ENCODE measurements at regions not wholly inside any gene's neighbourhood (a gene's known extent, or its start where the extent isn't known, plus 50 kb on each side); places are given as distances from the start of the nearest gene placed in this dataset.

DNA sequence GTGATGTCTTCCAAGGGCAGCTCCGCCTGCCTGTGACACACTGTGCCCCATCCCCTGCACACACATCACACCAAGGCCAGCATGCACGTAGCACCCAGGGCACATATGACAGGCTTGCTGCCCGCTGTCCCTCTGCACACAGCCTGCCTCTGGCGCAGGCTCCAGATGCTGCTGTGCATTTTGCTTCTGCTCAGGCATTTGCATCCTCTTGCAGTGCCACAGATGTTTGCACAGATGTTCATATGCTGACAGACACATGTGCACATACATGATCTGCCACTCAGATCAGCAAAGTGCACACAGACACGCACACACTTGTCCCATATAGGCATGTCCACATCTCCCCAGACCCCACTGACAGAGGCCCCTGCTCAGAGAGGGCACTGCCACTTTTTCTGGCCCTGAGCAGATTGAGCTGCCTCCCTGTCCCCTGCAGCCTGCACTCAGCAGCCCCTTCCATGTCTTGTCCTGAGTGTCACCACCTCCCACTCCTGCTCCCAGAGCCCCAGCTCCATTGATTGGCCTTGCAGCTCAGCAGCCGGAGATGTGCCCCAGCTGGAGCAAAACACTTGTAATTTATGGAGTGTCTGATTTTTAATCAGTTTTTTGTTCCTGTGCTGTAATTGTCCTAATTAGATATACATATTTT is 115.1 kb upstream of the RPL38 start:
- peak; percentile 59 for DNase-seq

DNA sequence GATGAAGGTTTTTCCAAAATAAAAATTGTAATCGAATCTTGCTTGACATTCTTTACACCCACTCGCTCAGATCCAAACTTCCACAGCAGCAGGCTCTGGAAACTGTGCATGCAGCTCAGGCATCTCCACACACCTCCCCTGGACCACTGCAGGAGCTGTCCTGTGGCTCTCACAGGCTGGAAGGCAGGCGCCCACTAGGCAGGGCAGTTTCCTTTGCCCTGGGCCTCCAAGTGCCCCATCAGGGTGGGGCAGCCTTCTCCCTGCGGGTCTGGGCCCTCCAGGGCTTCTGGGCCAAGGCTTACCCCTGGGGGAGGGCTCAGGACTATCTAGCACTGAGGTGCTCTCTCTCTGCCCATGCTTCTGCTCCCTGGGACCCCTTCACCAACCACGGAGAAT is 114.5 kb upstream of the RPL38 start:
- no peak for DNase-seq

DNA sequence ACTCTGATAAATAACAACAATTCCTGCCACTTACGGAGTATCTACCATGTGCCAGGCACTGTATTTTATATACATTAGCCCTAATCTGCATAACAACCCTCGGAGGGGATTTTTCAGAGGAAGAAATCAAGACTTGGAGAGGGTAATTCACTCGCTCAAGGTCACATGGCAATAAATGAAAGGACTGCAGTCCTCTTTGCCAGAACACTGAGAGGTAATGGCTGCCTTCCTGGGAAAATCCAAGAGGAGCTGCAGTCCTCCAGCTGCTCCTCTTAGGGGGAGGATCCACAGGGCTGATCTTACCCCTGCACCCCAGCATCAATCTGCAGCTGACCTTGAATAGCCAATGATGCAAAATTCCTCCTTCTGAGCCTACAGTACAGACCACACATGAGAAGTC is 114.1 kb upstream of the RPL38 start:
- no peak for DNase-seq

DNA sequence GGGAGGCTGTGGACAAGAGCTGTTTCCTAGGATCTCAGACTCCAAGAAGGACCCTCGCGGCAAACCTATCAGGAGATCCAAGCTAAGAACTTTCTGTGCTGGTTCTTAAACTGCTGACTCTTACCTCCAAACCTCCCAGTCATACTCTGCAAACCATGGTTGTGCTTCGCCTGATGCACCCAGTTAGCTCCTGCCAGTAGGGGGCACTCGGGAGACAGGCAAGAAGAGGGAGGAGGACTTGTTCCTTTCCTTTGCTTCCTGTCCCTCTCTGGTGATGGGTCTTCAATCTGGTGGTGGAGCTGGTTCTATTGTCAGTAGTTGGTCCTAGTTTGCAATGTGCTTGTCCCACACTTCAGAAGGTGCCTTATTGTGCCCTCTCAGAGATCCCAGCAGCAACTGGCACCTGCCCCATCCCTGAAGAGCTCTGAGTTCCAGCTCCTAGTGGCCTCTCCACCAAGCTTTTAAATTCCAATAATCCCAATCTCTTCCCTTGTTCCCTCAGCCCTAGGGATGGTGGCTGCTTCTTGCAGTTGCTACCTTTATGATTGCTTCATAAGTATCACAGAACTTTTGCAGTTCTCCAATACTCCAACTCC is 113.5 kb upstream of the RPL38 start:
- peak; percentile 43 for DNase-seq

DNA sequence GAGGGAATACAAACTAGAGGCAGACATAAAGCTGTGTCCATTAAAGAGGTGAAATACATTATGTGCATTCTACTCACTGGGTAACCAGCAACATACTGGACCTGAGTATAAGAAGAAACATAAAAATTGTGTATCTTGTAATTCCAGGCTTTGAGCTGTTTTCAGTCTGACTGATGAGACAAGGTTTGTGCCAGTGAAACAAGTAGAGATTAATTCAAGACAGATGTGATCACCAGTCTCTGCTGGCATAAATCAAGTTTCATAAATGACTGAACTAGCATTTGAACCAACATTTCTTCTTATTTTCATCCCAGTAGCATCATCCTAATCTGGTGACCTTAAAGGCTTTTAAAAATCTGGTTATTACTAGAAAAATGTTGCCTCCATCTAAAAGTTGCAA is 108.8 kb upstream of the RPL38 start:
- DNase-seq = no peak

DNA sequence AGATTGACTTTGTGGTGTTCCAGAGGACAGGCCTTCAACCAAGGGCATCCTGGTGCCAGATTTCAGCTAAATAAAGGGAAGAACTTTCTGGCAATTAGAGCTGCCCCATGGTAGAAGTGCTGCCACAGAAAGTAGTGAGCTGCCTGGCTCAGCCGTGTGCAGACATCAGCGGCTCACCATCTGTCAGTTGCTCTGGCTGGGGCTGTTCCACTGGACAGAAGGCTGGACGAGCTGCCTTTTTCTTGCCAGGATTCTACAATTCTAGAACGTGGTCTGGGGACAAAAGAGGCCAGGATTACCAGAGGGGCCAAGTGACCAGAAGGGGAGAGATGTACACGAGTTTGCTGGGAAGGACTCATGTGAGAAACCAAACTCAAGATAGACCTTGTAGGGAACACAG is 107.0 kb upstream of the RPL38 start:
- no peak for DNase-seq

DNA sequence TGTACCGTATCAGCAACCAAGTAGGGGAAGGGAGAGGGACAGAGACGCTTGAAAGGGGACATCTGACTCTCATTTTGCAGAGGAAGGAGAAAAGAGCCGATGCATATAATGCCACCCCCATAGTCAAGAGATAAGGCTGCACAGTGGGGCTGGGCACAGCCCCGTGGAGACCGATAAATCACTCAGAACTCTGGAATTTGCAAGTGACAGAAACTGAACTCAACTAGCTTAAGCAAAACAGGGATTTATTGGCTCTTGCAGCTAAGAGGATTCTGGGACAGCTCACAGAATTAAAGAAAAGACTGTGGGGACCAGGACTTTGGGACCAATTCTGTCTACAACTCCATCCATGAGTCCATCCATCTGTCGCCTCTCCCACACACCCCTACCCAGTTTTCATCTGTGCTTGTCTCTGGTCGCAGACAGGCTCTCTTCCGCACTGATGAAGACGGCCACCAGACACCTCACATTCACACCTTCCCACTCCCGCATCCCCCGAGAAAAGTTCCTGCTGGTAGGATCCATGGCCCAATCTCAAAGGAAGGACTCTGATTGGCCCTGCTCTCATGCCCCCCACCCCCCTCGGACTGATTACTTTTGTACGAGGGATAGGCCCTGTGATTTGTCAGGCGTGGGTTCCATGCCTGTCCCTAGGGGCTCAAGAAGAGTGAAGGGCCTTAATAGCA is 105.9 kb upstream of the RPL38 start:
- no peak for DNase-seq

DNA sequence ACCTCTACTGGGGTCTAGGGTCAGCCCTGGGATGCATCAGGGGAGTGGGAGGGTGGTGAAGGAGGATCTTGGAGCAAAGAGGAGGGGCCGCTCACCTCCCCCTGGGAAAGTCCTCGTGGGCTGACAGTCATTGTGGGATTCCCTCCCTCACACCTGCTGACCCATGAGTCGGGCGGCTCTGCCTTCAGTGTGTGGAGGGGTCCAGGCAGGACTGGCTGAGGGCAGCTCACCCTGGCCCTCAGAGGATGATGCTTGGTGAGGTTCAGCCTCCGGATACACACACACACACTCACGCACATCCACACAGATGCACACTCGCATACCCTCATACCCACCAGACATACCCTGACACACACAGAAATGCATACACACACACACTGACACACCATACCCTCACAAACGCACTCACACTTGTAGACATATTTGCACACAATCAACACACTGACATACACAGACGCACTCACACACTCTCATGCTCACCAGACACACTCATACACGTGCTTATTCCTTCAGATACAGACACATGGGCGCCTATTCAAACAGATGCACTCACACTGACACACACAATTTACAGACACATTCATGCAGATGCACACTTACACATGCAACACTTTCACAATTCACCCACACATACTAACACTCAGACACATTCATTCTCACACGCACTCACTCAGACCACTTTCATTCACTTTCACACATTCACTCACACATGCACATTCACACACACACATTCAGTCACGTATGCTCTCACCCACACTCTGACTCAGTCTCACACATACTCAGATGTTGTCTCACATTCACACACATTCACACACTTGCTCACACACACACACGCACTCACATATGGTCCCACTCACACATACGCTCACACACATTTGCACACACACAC is 105.1 kb upstream of the RPL38 start:
- no peak for DNase-seq

DNA sequence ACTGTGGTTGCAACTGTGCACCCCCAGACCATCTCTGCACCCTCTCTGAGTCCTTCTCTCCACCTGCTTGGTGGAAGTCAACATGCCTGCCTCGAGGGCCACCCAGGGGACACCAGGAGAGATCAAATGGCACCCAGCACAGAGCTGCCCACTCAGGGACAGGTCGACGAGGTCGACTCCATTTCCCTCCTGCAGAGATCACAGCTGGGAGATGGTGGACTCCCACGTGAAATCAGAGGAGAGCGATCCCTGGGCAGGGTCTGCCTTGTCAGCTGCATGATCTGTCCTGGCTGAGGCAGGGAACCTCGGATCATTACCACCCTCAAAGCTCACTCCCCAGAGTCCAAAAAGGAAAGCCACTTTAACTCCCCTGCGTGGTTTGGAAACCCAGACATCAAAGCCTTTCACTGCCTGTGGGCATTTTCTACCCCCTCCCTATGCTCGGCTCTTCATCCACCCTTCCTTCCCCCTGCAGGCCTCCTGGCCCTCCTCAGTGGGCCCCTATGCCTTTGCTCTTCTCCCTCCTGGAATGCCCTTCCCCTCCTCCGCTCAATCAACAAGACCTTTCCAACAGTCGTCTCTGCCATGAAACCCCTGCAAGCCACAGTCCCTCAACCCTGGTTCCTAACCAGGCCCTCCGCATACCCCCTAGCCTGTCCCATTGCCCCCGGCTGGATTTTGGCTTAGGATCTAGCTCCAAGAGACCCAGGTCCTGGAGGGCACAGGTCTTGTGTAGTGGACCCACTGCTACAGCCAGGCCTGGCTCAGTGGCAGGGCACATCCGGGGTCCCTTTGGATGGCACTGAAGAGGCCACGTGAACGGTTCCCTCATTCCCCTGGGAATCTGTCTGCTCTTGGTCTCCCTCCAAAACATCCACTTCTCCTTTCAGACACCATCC is 103.8 kb upstream of the RPL38 start:
- DNase-seq = no peak

DNA sequence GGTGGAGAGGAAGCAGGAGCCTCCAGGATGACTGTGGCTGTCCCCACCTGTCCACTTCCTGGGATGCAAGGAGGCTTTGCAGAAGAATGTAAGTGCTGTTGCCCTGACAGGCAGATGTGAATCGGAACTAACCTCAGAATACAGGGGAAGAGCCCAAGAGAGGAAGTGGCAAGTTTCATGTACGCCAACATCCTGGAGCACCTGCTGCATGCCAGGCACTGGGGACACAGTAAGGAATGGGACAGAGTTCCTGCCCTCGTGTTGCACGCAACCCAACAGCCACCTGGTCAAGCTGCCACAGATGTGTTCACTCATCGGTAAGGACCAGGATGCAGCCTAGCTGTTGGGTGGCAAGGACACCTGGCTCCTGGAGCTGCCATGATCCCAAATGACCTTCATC is 98.6 kb upstream of the RPL38 start:
- no peak for DNase-seq

DNA sequence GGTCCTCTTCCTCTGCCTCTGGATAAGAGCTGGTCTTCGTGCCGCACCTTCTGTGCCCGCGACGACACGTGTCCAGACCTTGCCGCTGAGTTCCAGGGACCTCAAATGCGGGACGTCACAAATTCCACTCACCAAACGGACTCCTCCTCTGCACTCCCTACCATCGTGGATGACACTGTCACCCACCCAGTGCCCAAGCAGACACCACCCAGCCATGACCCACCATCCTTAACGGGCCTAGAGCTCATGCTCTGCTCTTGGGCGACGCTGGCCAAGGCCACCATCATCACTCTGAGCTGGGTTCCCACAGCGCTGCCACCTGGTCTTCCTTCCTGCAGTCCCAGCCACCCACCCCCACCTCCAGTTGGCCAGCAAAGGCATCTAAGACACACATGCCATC is 96.4 kb upstream of the RPL38 start:
- DNase-seq = no peak

DNA sequence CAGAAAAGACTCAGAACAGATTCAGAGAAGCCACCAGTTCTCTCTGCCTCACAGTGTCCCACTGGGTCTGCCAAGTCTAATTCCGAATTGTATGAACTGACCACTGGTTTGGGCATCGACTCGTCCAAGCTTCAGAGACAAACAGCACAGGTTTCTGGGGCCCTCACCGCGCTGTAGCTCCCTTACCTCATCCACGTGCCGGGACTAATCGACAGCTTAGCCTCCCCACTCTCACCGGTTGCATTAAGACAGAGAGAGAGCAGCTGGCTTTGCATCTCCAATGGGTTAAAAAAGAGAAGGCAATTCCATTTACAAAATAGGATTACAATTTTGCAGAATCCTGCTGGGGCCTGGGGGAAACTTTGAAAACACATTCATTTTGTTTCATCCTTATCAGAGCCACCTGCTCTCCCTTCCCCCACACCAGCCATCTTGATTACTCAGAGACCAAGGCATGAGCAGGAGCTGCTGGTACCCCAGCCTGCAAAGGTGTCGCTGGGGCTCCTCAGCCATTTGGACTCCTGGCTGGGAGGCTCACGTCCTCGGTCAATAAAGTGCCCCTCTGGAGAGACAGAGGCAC is 95.3 kb upstream of the RPL38 start:
- DNase-seq = no peak

DNA sequence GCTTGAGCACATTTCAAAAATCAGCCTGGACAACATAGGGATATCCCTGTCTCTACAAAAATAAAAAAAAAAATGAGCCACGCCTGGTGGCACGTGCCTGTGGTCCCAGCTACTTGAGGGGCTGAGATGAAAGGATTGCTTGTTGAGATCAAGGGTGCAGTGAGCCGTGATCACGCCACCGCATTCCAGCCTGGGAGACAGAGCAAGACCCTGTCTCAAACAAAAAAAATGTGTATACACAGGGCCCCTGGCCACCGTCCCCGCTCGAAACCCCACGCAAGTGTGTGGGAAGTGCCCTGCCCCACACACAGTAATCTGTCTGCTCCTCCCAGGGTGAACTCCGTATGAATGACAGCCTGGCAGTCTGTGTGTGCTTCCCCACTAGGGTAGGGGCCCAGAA is 93.0 kb upstream of the RPL38 start:
- DNase-seq = no peak

DNA sequence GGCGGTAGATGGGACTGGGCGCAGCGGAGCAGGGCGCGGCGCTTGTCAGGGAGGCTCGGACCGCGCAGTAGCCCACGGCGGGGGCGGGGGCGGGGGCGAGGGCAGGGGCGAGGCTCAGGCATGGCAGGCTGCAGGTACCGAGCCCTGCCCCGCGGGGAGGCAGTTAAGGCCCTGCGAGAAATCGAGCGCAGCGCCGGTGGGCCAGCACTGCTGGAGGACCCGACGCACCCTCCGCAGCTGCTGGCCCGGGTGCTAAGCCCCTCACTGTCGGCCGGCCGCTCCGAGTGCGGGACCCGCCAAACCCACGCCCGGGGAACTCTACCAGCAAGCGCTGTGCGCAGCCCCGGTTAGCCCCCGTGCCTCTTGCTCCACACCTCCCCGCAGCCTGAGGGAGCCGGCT is 90.2 kb upstream of the RPL38 start:
- no peak for DNase-seq

DNA sequence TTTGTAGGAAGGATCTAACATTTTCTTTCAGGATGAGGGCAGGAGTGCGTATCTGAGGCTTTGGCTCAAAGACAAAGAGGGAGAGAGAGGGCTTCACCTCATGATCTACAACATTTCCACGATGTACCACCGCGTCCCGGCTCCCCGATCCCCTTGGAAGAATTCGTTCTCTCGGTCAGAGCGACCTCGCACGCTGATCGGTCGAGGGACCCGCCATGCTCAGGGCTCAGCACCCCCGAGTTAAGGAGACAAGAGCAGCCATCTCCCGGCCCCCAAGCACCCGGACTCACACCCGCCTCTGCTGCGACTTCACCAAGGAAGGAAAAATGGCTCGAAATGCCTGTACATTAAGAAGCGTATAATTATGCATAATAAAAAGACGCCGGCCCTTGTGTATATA is 89.5 kb upstream of the RPL38 start:
- no peak for DNase-seq

DNA sequence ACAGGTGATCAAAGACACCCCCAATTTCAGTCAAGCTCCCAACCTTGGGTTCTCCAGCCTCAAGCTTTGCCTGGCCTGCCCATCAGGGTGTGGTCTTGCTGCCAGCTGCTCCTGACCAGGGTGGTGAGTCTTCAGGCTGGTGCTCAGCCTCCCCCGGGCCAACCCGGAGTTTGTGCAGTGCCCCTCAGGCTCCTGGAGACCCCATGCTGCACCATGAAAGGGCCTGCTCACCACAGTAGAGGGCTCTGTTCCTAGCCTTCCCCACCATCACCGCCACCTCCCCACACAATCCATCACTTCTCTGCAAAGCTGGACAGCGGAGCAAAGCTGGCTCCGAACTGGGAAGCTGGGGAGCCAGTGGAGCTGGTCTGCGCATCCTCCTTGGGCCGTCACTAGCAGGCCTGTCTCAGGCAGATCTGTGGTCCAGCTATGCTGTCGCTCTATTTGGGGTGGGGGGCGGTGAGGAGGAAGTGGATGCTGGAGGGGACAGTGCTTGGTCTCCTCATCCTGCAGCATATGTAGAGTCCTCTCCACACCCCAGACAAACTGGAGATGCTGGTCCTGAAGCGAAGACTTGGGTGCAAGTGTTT is 88.5 kb upstream of the RPL38 start:
- no peak for DNase-seq

DNA sequence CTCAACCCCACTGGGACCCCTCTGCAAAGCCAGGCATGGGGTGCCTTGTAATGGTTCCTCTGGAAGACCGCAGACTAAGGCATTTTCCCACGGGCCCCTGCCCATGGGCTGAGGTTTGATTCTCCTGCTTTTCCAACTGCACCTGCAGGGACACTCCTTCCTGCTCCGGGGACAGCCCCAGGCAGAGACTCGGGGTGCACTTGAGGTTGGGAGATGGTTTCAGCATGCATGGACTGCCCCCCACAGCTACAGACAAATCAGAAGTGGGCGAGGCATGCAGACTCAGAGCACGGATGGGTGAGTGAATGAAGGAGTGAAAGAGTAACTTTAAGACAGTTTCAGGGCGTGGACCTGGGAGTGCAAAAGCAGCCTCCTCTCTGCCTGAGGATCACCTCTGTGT is 87.9 kb upstream of the RPL38 start:
- DNase-seq = no peak

DNA sequence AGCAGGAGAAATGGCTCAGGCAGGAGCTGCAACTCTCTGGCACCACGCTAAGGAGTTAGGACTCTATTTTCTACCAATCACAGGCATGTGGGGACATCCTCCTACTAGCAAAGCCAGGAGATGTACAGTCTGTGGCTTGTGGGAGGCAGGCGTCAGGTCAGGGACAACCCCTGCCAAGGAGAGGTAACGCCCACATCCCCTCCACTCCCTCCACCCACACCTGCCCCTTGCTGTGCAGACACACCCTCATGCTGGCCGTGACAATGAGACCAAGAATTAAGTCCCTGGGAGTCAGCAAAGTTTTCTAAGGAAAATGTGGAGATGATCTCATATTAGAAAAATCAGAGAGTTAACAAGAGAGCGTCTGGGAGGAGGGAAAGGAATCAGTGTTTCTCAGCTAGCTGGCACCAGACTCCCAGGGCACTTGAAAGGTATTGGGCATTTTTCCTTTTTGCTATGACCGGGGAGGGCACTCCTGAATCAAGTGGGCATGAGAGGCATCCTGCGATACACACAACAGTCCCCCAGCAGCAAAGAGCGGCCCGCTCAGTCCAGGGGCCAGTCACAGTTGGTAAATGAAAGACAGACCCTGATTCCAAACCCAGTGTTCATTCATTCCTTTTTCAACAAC is 87.3 kb upstream of the RPL38 start:
- DNase-seq = peak; percentile 40

DNA sequence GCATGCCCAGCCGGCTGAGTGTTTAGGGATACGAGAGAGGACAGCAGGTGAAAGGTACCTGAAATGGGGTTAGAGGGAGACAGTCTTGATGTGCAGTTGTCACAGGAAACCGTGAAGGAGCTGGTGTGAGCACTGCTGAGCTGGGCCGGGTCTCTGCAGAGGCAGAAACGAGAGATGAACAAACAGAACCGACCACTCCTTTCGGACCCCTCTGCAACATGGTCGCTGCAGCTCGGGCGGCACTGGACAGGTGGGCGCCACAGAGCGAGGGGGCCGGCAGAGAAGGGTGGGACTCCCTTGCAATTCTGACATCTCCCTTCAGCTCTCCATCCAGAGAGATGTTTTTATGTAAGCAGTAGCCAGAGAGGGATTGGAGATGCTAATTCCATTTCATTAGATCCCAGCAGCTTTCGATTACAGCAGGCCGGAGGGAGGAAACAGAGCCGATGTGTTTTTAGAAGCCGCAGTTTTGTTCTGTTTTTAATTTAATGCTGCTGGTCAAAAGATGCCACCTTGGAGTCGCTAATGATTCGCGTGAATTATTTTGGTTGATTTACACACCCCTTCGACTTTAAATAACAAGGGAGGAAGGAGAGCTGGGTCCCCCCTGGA is 86.3 kb upstream of the RPL38 start:
- no peak for DNase-seq

DNA sequence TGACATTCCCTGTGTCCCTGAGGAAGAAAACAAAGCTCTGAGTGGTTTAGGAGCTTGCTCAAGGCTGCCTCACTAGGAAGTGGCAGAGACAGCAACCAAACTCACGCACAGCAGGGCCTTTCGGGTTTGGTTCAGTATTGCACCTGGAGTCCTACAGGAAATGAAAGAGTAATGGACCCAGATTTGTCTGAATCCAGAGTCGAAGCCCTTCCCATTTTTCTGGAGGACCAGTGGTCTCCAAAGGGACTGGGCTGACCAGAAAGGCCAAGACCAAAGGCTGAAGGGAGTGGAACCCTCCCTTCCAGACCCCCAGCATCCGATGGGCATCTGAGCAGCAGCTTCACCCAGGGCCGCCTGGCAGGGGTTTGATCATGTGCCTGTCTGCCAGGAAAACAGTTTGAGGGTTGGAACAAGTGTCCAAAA is 85.5 kb upstream of the RPL38 start:
- no peak for DNase-seq

All from tongue (tissue), 1 donor.